Liver (tissue), 3 donors: ENCODE measurements at regions not wholly inside any gene's neighbourhood (a gene's known extent, or its start where the extent isn't known, plus 50 kb on each side); places are given as distances from the start of the nearest gene placed in this dataset.

Experiments used
- ATF3 ChIP-seq: IDR thresholded peaks from 2 replicates; pipeline ENCODE4 v1.6.1; 2016; ENCODE audit warnings: antibody characterized with exemption
- CTCF ChIP-seq: fragments of 150-350 bp; IDR thresholded peaks from 2 replicates; pipeline ENCODE4 v1.5.1; 2017; ENCODE audit warnings: improper control_type of control experiment, low read depth, low read length; ENCODE audit not compliant: missing input control
- EGR1 ChIP-seq, 2 donors: IDR thresholded peaks; 2 replicates each; pipeline ENCODE4 v1.6.1; 2016 to 2018; ENCODE audit warnings: antibody characterized with exemption in 2 of 2, low read depth in 2 of 2
- FOXA1 ChIP-seq: IDR thresholded peaks from 2 replicates; pipeline ENCODE4 v1.6.1; 2016; ENCODE audit warnings: antibody characterized with exemption
- JUND ChIP-seq, 2 donors: IDR thresholded peaks; 2 replicates each; pipeline ENCODE4 v1.6.1; 2016; ENCODE audit warnings: antibody characterized with exemption in 2 of 2
- MAX ChIP-seq: IDR thresholded peaks from 2 replicates; pipeline ENCODE4 v1.6.1; 2016; ENCODE audit warnings: antibody characterized with exemption
- NR2F2 ChIP-seq: IDR thresholded peaks from 2 replicates; pipeline ENCODE4 v1.6.1; 2016; ENCODE audit warnings: antibody characterized with exemption
- RAD21 ChIP-seq, 2 donors: IDR thresholded peaks; 2 replicates each; pipeline ENCODE4 v1.6.1; 2016; ENCODE audit warnings: antibody characterized with exemption in 2 of 2, mild to moderate bottlenecking in 2 of 2
- REST ChIP-seq: IDR thresholded peaks from 2 replicates; pipeline ENCODE4 v1.6.1; 2016; ENCODE audit warnings: antibody characterized with exemption, mild to moderate bottlenecking
- RXRA ChIP-seq, 2 donors: IDR thresholded peaks; 2 replicates each; pipeline ENCODE4 v1.6.1; 2017 to 2018; ENCODE audit warnings: antibody characterized with exemption in 2 of 2, mild to moderate bottlenecking in 1 of 2
- SP1 ChIP-seq: IDR thresholded peaks from 2 replicates; pipeline ENCODE4 v1.6.1; 2018; ENCODE audit warnings: antibody characterized with exemption, mild to moderate bottlenecking
- TAF1 ChIP-seq: conservative IDR thresholded peaks from 2 replicates; pipeline ENCODE4 v1.6.1; 2016; ENCODE audit warnings: antibody characterized with exemption, mild to moderate bottlenecking
- YY1 ChIP-seq: IDR thresholded peaks from 2 replicates; pipeline ENCODE4 v1.6.1; 2016; ENCODE audit warnings: antibody characterized with exemption, mild to moderate bottlenecking
- ZBTB33 ChIP-seq: IDR thresholded peaks from 2 replicates; pipeline ENCODE4 v1.6.1; 2016; ENCODE audit warnings: antibody characterized with exemption
- donor health status: healthy.
- donor health status: healthy.

GRCh38 chr2:163157411-163157810 lies 318.8 kb upstream of the KCNH7 start:
- TF ChIP-seq ATF3 (no peak), CTCF (no peak), JUND (IDR thresholded peaks at IDR 0.05) (no peak), RXRA (IDR thresholded peaks at IDR 0.05) (no peak), NR2F2 (no peak), REST (no peak), TAF1 (no peak), ZBTB33 (no peak), MAX (no peak), RAD21 (IDR thresholded peaks at IDR 0.05) (no peak), SP1 (no peak), YY1 (no peak), EGR1 (IDR thresholded peaks at IDR 0.05; ENCODE audit: low read depth in 2 of 2) (no peak), FOXA1 (no peak)
